ENCODE measurements at regions not wholly inside any gene's neighbourhood (a gene's known extent, or its start where the extent isn't known, plus 50 kb on each side); places are given as distances from the start of the nearest gene placed in this dataset.

- no peak for DNase-seq
Measured at GRCh38 chr5:118687661-118688621, 300.4 kb downstream of the DTWD2 start.

- no peak for DNase-seq
Measured at GRCh38 chr5:118687100-118687499, 301.2 kb downstream of the DTWD2 start.

- no peak for DNase-seq
Measured at GRCh38 chr5:118681655-118682054, 306.7 kb downstream of the DTWD2 start.

GRCh38 chr5:118679264-118679940 is 308.9 kb downstream of the DTWD2 start:
- no peak for DNase-seq

GRCh38 chr5:118678746-118679145 is 309.6 kb downstream of the DTWD2 start:
- no peak for DNase-seq

GRCh38 chr5:118675247-118675646 is 313.1 kb downstream of the DTWD2 start:
- DNase-seq, result no peak

- no peak for DNase-seq
Measured at GRCh38 chr5:118657576-118657975, 330.8 kb downstream of the DTWD2 start.

- DNase-seq, result no peak
Measured at GRCh38 chr5:118653872-118654271, 334.5 kb downstream of the DTWD2 start.

GRCh38 chr5:118653183-118653582 is 335.2 kb downstream of the DTWD2 start:
- DNase-seq, result no peak

GRCh38 chr5:118651002-118651401 is 337.3 kb downstream of the DTWD2 start:
- no peak for DNase-seq

- no peak for DNase-seq
Measured at GRCh38 chr5:118647587-118647986, 340.8 kb downstream of the DTWD2 start.

GRCh38 chr5:118646917-118647316 is 341.4 kb downstream of the DTWD2 start:
- no peak for DNase-seq

GRCh38 chr5:118637947-118638670 is 350.2 kb downstream of the DTWD2 start:
- DNase-seq, result no peak

GRCh38 chr5:118628660-118629354 is 359.5 kb downstream of the DTWD2 start:
- peak; percentile 26 for DNase-seq

GRCh38 chr5:118620233-118620632 is 368.1 kb downstream of the DTWD2 start:
- no peak for DNase-seq

GRCh38 chr5:118619823-118620222 is 368.5 kb downstream of the DTWD2 start:
- no peak for DNase-seq

- no peak for DNase-seq
Measured at GRCh38 chr5:118616281-118616680, 372.1 kb downstream of the DTWD2 start.

GRCh38 chr5:118614731-118615456 is 373.5 kb downstream of the DTWD2 start:
- no peak for DNase-seq

- DNase-seq, result no peak
Measured at GRCh38 chr5:118611332-118611945, 376.9 kb downstream of the DTWD2 start.

- DNase-seq, result no peak
Measured at GRCh38 chr5:118606940-118607339, 381.4 kb downstream of the DTWD2 start.

- DNase-seq, result no peak
Measured at GRCh38 chr5:118605761-118606160, 382.6 kb downstream of the DTWD2 start.

GRCh38 chr5:118604106-118604505 is 384.2 kb downstream of the DTWD2 start:
- DNase-seq, result no peak

All from retina (tissue), 1 donor.